ENCODE measurements at regions not wholly inside any gene's neighbourhood (a gene's known extent, or its start where the extent isn't known, plus 50 kb on each side); places are given as distances from the start of the nearest gene placed in this dataset.

DNA sequence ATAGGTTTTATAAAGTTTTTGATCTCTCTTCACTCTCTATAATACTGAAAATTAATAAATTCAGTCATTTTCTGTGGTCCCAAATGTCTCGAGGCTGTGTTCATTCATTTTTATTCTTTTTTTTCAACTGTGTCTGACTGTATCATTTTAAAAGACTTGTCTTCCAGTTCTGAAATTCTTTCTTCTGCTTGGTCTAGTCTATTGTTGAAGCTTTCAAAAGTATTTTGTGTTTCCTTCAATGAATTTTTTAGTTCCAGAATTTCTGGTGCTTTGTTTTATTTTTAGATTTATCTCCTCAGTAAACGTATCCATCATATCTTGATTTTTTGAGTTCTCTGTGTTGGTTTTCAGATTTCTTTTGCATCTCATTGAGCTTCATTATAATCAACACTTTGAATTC is 161.0 kb upstream of the CHRM3 start:
- Histone ChIP-seq H3K4me1 (ENCODE audit: insufficient read depth, low read length) (no peaks in the 10 kb centered on the region), H2AFZ (ENCODE audit: low read depth, low read length) (no peak overlapping the region), H3K27me3 (ENCODE audit: insufficient read depth, low read length, poor library complexity) (no peaks in the 10 kb centered on the region), H3K36me3 (ENCODE audit: insufficient read depth, low read length) (no peaks in the 10 kb centered on the region), H3K9me3 (ENCODE audit: insufficient read depth, low read length, severe bottlenecking) (peaks cover 12% of the 10 kb centered on the region), H4K20me1 (ENCODE audit: insufficient read depth, low read length) (no peaks in the 10 kb centered on the region), H3K27ac (ENCODE audit: low read length) (no peak overlapping the region), H3K4me2 (ENCODE audit: insufficient read depth, low read length) (no peak overlapping the region), H3K9ac (ENCODE audit: low read depth, low read length) (no peak overlapping the region), H3K4me3 (ENCODE audit: low read depth in 1 of 2, low read length in 2 of 2) (no peak overlapping the region), H3K79me2 (ENCODE audit: insufficient read depth, low read length) (no peaks in the 10 kb centered on the region)
- ATAC-seq (ENCODE audit: insufficient read depth, low read depth) (no peak), DNase-seq (no peak)
- TF ChIP-seq EZH2 (IDR thresholded peaks at IDR 0.05; ENCODE audit: borderline replicate concordance, low read depth, low read length, severe bottlenecking), result no peak
- TF ChIP-seq, protein P1, sequence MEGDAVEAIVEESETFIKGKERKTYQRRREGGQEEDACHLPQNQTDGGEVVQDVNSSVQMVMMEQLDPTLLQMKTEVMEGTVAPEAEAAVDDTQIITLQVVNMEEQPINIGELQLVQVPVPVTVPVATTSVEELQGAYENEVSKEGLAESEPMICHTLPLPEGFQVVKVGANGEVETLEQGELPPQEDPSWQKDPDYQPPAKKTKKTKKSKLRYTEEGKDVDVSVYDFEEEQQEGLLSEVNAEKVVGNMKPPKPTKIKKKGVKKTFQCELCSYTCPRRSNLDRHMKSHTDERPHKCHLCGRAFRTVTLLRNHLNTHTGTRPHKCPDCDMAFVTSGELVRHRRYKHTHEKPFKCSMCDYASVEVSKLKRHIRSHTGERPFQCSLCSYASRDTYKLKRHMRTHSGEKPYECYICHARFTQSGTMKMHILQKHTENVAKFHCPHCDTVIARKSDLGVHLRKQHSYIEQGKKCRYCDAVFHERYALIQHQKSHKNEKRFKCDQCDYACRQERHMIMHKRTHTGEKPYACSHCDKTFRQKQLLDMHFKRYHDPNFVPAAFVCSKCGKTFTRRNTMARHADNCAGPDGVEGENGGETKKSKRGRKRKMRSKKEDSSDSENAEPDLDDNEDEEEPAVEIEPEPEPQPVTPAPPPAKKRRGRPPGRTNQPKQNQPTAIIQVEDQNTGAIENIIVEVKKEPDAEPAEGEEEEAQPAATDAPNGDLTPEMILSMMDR (IDR thresholded peaks at IDR 0.05; ENCODE audit: borderline replicate concordance, extremely low read depth, low read length, poor library complexity, severe bottlenecking), result no peak

DNA sequence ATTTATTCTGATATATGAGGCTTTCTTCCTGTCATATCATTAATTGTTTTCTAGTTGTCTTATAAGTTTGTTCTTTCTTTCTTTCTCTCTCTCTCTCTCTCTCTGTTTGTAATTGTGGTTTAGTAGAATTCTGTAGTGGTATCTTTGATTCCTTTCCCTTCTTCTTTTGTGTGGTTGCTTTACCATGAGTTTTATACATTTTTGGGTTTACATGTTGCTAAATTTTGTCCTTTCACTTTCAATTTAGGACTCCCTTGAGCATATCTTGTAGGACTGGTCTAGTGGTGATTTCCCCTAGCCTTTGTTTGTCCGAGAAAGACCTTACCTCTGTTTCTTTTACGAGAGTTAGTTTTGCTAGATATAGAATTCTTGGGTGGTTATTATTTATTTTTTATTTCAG is 162.3 kb upstream of the CHRM3 start:
- no peaks in the 10 kb centered on the region for H3K27me3 ChIP-seq (ENCODE audit: insufficient read depth, low read length, poor library complexity)
- TF ChIP-seq, protein P1 (IDR thresholded peaks at IDR 0.05; ENCODE audit: borderline replicate concordance, extremely low read depth, low read length, poor library complexity, severe bottlenecking), result no peak
- TF ChIP-seq EZH2 (IDR thresholded peaks at IDR 0.05; ENCODE audit: borderline replicate concordance, low read depth, low read length, severe bottlenecking), result no peak
- H3K4me2 ChIP-seq (ENCODE audit: insufficient read depth, low read length), result no peak overlapping the region
- H3K27ac ChIP-seq (ENCODE audit: low read length), result no peak overlapping the region
- H2AFZ ChIP-seq (ENCODE audit: low read depth, low read length), result no peak overlapping the region
- no peaks in the 10 kb centered on the region for H3K36me3 ChIP-seq (ENCODE audit: insufficient read depth, low read length)
- H3K79me2 ChIP-seq (ENCODE audit: insufficient read depth, low read length), result no peaks in the 10 kb centered on the region
- H3K9ac ChIP-seq (ENCODE audit: low read depth, low read length), result no peak overlapping the region
- no peak for ATAC-seq (ENCODE audit: insufficient read depth, low read depth)
- H4K20me1 ChIP-seq (ENCODE audit: insufficient read depth, low read length), result no peaks in the 10 kb centered on the region
- DNase-seq, result no peak
- H3K4me1 ChIP-seq (ENCODE audit: insufficient read depth, low read length), result no peaks in the 10 kb centered on the region
- H3K4me3 ChIP-seq (ENCODE audit: low read depth in 1 of 2, low read length in 2 of 2), result no peak overlapping the region
- peaks cover 12% of the 10 kb centered on the region for H3K9me3 ChIP-seq (ENCODE audit: insufficient read depth, low read length, severe bottlenecking)

DNA sequence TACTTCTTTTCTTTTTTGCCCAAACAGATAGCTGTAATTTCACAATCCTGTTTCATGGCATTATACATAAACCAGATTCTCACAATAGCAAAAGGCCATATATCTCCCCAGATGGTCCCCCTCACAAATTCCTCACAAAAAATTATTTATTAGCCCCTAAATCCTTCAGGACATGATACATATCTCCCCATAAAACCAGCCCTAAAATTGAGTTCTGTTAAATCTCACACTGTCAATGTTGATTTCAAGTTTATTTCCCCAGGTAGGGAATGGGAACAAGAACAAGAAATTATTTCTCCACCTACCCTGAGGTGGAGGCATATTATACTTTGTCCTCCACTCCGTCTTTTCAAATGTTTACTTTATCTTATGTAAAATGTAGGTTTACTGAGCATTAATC is 163.4 kb upstream of the CHRM3 start:
- Histone ChIP-seq H4K20me1 (ENCODE audit: insufficient read depth, low read length) (no peaks in the 10 kb centered on the region), H3K27ac (ENCODE audit: low read length) (no peak overlapping the region), H3K36me3 (ENCODE audit: insufficient read depth, low read length) (no peaks in the 10 kb centered on the region), H3K4me3 (ENCODE audit: low read depth in 1 of 2, low read length in 2 of 2) (no peak overlapping the region), H3K27me3 (ENCODE audit: insufficient read depth, low read length, poor library complexity) (no peaks in the 10 kb centered on the region), H3K9ac (ENCODE audit: low read depth, low read length) (no peak overlapping the region), H3K79me2 (ENCODE audit: insufficient read depth, low read length) (no peaks in the 10 kb centered on the region), H3K4me1 (ENCODE audit: insufficient read depth, low read length) (no peaks in the 10 kb centered on the region), H3K9me3 (ENCODE audit: insufficient read depth, low read length, severe bottlenecking) (peaks cover 12% of the 10 kb centered on the region), H3K4me2 (ENCODE audit: insufficient read depth, low read length) (no peak overlapping the region), H2AFZ (ENCODE audit: low read depth, low read length) (no peak overlapping the region)
- no peak for TF ChIP-seq EZH2 (IDR thresholded peaks at IDR 0.05; ENCODE audit: borderline replicate concordance, low read depth, low read length, severe bottlenecking)
- TF ChIP-seq, protein P1 (IDR thresholded peaks at IDR 0.05; ENCODE audit: borderline replicate concordance, extremely low read depth, low read length, poor library complexity, severe bottlenecking), result no peak
- DNase-seq (no peak), ATAC-seq (ENCODE audit: insufficient read depth, low read depth) (no peak)

DNA sequence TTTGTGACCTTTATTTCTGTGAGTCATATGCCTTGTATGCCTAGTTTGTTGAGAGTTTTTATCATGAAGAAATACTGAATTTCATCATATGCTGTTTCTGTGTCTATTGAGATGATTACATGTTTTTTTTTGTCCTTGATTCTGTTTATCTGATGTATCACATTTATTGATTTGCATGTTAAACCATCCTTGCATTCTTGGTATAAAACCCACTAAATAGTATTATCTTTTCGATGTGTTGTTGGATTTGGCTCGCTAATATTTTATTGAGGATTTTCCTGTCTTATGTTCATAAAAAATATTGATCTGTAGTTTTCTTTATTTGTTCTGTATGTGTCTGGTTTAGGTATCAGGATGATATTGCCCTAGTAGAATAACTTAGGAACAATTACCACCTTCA is 164.7 kb upstream of the CHRM3 start:
- TF ChIP-seq, protein P1 (IDR thresholded peaks at IDR 0.05; ENCODE audit: borderline replicate concordance, extremely low read depth, low read length, poor library complexity, severe bottlenecking), result no peak
- no peak for TF ChIP-seq EZH2 (IDR thresholded peaks at IDR 0.05; ENCODE audit: borderline replicate concordance, low read depth, low read length, severe bottlenecking)
- ATAC-seq (ENCODE audit: insufficient read depth, low read depth) (no peak), DNase-seq (no peak)
- Histone ChIP-seq H3K9ac (ENCODE audit: low read depth, low read length) (no peak overlapping the region), H3K4me3 (ENCODE audit: low read depth in 1 of 2, low read length in 2 of 2) (no peak overlapping the region), H4K20me1 (ENCODE audit: insufficient read depth, low read length) (no peaks in the 10 kb centered on the region), H3K4me2 (ENCODE audit: insufficient read depth, low read length) (no peak overlapping the region), H3K27me3 (ENCODE audit: insufficient read depth, low read length, poor library complexity) (no peaks in the 10 kb centered on the region), H2AFZ (ENCODE audit: low read depth, low read length) (no peak overlapping the region), H3K79me2 (ENCODE audit: insufficient read depth, low read length) (no peaks in the 10 kb centered on the region), H3K9me3 (ENCODE audit: insufficient read depth, low read length, severe bottlenecking) (peaks cover 7% of the 10 kb centered on the region), H3K36me3 (ENCODE audit: insufficient read depth, low read length) (no peaks in the 10 kb centered on the region), H3K4me1 (ENCODE audit: insufficient read depth, low read length) (no peaks in the 10 kb centered on the region), H3K27ac (ENCODE audit: low read length) (no peak overlapping the region)

Data from DND-41 (cell line).